ENCODE measurements at regions not wholly inside any gene's neighbourhood (a gene's known extent, or its start where the extent isn't known, plus 50 kb on each side); places are given as distances from the start of the nearest gene placed in this dataset.

DNA sequence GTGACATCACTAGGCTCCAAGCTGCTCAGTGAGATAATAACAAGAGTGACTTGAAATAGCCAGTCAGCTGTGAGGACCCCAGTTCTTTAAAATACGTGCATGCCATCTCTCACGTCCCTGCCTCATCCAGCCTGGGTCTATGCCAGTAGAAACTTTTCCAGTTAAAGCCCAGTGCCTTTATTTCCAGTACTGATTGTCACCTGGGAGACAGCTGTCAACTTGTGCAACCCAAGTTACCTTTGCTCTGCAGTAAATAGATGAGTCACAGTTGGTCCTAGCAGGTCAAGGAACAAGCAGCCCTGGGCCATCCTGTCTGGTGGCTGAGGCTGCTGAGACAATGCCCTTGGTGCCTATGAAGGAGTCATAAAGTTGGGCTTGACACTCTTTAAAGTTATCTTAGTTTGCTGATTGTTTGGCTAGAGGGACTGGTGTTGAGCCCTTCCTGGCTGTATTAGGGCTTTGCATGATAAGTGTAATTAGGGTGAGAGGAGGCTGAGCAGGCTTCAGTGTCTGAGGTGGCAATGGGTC is 228.7 kb downstream of the LACC1 start (continued):
- TF ChIP-seq, protein P1, sequence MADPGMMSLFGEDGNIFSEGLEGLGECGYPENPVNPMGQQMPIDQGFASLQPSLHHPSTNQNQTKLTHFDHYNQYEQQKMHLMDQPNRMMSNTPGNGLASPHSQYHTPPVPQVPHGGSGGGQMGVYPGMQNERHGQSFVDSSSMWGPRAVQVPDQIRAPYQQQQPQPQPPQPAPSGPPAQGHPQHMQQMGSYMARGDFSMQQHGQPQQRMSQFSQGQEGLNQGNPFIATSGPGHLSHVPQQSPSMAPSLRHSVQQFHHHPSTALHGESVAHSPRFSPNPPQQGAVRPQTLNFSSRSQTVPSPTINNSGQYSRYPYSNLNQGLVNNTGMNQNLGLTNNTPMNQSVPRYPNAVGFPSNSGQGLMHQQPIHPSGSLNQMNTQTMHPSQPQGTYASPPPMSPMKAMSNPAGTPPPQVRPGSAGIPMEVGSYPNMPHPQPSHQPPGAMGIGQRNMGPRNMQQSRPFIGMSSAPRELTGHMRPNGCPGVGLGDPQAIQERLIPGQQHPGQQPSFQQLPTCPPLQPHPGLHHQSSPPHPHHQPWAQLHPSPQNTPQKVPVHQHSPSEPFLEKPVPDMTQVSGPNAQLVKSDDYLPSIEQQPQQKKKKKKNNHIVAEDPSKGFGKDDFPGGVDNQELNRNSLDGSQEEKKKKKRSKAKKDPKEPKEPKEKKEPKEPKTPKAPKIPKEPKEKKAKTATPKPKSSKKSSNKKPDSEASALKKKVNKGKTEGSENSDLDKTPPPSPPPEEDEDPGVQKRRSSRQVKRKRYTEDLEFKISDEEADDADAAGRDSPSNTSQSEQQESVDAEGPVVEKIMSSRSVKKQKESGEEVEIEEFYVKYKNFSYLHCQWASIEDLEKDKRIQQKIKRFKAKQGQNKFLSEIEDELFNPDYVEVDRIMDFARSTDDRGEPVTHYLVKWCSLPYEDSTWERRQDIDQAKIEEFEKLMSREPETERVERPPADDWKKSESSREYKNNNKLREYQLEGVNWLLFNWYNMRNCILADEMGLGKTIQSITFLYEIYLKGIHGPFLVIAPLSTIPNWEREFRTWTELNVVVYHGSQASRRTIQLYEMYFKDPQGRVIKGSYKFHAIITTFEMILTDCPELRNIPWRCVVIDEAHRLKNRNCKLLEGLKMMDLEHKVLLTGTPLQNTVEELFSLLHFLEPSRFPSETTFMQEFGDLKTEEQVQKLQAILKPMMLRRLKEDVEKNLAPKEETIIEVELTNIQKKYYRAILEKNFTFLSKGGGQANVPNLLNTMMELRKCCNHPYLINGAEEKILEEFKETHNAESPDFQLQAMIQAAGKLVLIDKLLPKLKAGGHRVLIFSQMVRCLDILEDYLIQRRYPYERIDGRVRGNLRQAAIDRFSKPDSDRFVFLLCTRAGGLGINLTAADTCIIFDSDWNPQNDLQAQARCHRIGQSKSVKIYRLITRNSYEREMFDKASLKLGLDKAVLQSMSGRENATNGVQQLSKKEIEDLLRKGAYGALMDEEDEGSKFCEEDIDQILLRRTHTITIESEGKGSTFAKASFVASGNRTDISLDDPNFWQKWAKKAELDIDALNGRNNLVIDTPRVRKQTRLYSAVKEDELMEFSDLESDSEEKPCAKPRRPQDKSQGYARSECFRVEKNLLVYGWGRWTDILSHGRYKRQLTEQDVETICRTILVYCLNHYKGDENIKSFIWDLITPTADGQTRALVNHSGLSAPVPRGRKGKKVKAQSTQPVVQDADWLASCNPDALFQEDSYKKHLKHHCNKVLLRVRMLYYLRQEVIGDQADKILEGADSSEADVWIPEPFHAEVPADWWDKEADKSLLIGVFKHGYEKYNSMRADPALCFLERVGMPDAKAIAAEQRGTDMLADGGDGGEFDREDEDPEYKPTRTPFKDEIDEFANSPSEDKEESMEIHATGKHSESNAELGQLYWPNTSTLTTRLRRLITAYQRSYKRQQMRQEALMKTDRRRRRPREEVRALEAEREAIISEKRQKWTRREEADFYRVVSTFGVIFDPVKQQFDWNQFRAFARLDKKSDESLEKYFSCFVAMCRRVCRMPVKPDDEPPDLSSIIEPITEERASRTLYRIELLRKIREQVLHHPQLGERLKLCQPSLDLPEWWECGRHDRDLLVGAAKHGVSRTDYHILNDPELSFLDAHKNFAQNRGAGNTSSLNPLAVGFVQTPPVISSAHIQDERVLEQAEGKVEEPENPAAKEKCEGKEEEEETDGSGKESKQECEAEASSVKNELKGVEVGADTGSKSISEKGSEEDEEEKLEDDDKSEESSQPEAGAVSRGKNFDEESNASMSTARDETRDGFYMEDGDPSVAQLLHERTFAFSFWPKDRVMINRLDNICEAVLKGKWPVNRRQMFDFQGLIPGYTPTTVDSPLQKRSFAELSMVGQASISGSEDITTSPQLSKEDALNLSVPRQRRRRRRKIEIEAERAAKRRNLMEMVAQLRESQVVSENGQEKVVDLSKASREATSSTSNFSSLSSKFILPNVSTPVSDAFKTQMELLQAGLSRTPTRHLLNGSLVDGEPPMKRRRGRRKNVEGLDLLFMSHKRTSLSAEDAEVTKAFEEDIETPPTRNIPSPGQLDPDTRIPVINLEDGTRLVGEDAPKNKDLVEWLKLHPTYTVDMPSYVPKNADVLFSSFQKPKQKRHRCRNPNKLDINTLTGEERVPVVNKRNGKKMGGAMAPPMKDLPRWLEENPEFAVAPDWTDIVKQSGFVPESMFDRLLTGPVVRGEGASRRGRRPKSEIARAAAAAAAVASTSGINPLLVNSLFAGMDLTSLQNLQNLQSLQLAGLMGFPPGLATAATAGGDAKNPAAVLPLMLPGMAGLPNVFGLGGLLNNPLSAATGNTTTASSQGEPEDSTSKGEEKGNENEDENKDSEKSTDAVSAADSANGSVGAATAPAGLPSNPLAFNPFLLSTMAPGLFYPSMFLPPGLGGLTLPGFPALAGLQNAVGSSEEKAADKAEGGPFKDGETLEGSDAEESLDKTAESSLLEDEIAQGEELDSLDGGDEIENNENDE (IDR thresholded peaks at IDR 0.05; ENCODE audit: insufficient replicate concordance, low read length): no peak
- TF ChIP-seq SIX5 (IDR thresholded peaks at IDR 0.05; ENCODE audit: low read depth, low read length): no peak
